H1 (cell line): ENCODE measurements at regions not wholly inside any gene's neighbourhood (a gene's known extent, or its start where the extent isn't known, plus 50 kb on each side); places are given as distances from the start of the nearest gene placed in this dataset.

Experiments
- CTCF ChIA-PET: fragments of 300-600 bp; sonication (Branson Sonifier 250); formaldehyde crosslinking; loops from one replicate; lab custom pipeline; 2021; ENCODE audit not compliant: partially characterized antibody; lab: Charles Lee
- POLR2A ChIA-PET: fragments of 300-600 bp; sonication (Branson Sonifier 250); formaldehyde crosslinking; loops from one replicate; lab custom pipeline; 2021; ENCODE audit warnings: inconsistent platforms; ENCODE audit not compliant: partially characterized antibody; lab: Charles Lee
- DNase-seq, 2 experiments: peaks; one replicate each; pipeline versions ENCODE4 v3.0.0 to v3.0.0-alpha.2; 2010 to 2022; ENCODE audit warnings: low spot score in 2 of 2, low read depth in 1 of 2, mixed read lengths in 1 of 2
- FAIRE-seq: peaks from 2 replicates; lab custom pipeline; 2011; peaks lifted over from hg19 to GRCh38; lab: Jason Lieb, UNC
- H2AFZ ChIP-seq: 2 replicates; pipeline ENCODE4 v1.8.1; 2012; ENCODE audit warnings: low read length, inconsistent platforms
- H2AK5ac ChIP-seq: 2 replicates; pipeline ENCODE4 v1.6.1; 2013; ENCODE audit warnings: low read depth, low read length
- H2BK120ac ChIP-seq: replicated peaks from 2 replicates; pipeline ENCODE3; 2013; ENCODE audit warnings: low read depth, low read length, inconsistent platforms
- H2BK12ac ChIP-seq: 2 replicates; pipeline ENCODE4 v1.6.1; 2013; ENCODE audit warnings: low read depth, low read length
- H2BK15ac ChIP-seq: 2 replicates; pipeline ENCODE4 v1.6.1; 2013; ENCODE audit warnings: low read length
- H2BK20ac ChIP-seq: 2 replicates; pipeline ENCODE4 v1.6.1; 2013; ENCODE audit warnings: low read length
- H2BK5ac ChIP-seq: 2 replicates; pipeline ENCODE4 v1.6.1; 2013; ENCODE audit warnings: low read depth, low read length
- H3K14ac ChIP-seq: 2 replicates; pipeline ENCODE4 v1.6.1; 2013; ENCODE audit warnings: inconsistent platforms; ENCODE audit not compliant: insufficient read length
- H3K18ac ChIP-seq: 2 replicates; pipeline ENCODE4 v1.6.1; 2013; ENCODE audit warnings: low read length; ENCODE audit errors: extremely low read depth
- H3K23ac ChIP-seq: 2 replicates; pipeline ENCODE4 v1.6.1; 2013; ENCODE audit warnings: inconsistent platforms; ENCODE audit not compliant: insufficient read length
- H3K23me2 ChIP-seq: 2 replicates; pipeline ENCODE4 v1.6.1; 2013; ENCODE audit warnings: low read depth, low read length
- H3K27ac ChIP-seq: 2 replicates; pipeline ENCODE4 v1.6.1; 2011; ENCODE audit warnings: low read depth, low read length, inconsistent platforms
- H3K27me3 ChIP-seq, 4 experiments: replicated peaks in 1 of 4; 1 replicate in 1 of 4; 2 replicates in 3 of 4; pipeline versions ENCODE4 v1.6.1 to v1.8.1; 2011 to 2013; ENCODE audit warnings: low read length in 3 of 4, mild to moderate bottlenecking in 3 of 4, inconsistent platforms in 2 of 4, mixed read lengths in 2 of 4, moderate library complexity in 1 of 4; ENCODE audit not compliant: control insufficient read depth in 3 of 4, insufficient read depth in 3 of 4; ENCODE audit errors: extremely low read depth in 1 of 4
- H3K36me3 ChIP-seq, 4 experiments: 2 replicates each; pipeline versions ENCODE4 v1.6.1 to v1.8.1; 2011 to 2013; ENCODE audit warnings: mild to moderate bottlenecking in 4 of 4, low read length in 3 of 4, moderate library complexity in 2 of 4, control low read depth in 1 of 4, inconsistent platforms in 1 of 4; ENCODE audit not compliant: insufficient read depth in 4 of 4, control insufficient read depth in 2 of 4
- H3K4ac ChIP-seq: replicated peaks from 2 replicates; pipeline ENCODE3; 2013; ENCODE audit warnings: low read length, low read depth, mixed read lengths, inconsistent platforms; ENCODE audit not compliant: insufficient read length
- H3K4me1 ChIP-seq, 4 experiments: replicated peaks in 1 of 4; 1 replicate in 1 of 4; 2 replicates in 3 of 4; pipeline versions ENCODE4 v1.6.1 to v1.8.1; 2011 to 2013; ENCODE audit warnings: low read length in 3 of 4, inconsistent platforms in 2 of 4, mixed read lengths in 1 of 4; ENCODE audit not compliant: insufficient read depth in 4 of 4, control insufficient read depth in 3 of 4
- H3K4me2 ChIP-seq, 2 experiments: 2 replicates each; pipeline versions ENCODE4 v1.6.1 to v1.8.1; 2011 to 2013; ENCODE audit warnings: low read depth in 2 of 2, low read length in 2 of 2, control low read depth in 1 of 2, inconsistent platforms in 1 of 2, mild to moderate bottlenecking in 1 of 2; ENCODE audit not compliant: insufficient read depth in 1 of 2
- H3K4me3 ChIP-seq, 4 experiments: fragments of 200-600, 300-600 bp in 1 of 4; sonication (generic), shearing (Covaris generic), sonication (Bioruptor Twin) in 1 of 4; 2 replicates each; pipeline versions ENCODE4 v1.5.1 to v1.8.1; 2011 to 2016; ENCODE audit warnings: low read length in 4 of 4, low read depth in 3 of 4, control low read depth in 2 of 4, inconsistent platforms in 2 of 4, mild to moderate bottlenecking in 2 of 4, mixed read lengths in 1 of 4, moderate library complexity in 1 of 4; ENCODE audit not compliant: insufficient read depth in 2 of 4; ENCODE audit errors: extremely low read depth in 1 of 4
- H3K56ac ChIP-seq: replicated peaks from 2 replicates; pipeline ENCODE3; 2013; ENCODE audit warnings: low read depth, mild to moderate bottlenecking, mixed read lengths, low read length, inconsistent platforms; ENCODE audit not compliant: insufficient read length
- H3K79me1 ChIP-seq: 2 replicates; pipeline ENCODE4 v1.6.1; 2013; ENCODE audit warnings: low read depth, low read length, control low read depth
- H3K79me2 ChIP-seq, 2 experiments: 2 replicates each; pipeline versions ENCODE4 v1.6.1 to v1.8.1; 2012 to 2013; ENCODE audit warnings: low read length in 2 of 2, mild to moderate bottlenecking in 2 of 2, inconsistent platforms in 1 of 2; ENCODE audit not compliant: insufficient read depth in 2 of 2, control insufficient read depth in 1 of 2
- H3K9ac ChIP-seq, 4 experiments: replicated peaks in 1 of 4; 1 replicate in 1 of 4; 2 replicates in 3 of 4; pipeline versions ENCODE4 v1.6.1 to v1.8.1; 2011 to 2013; ENCODE audit warnings: low read depth in 3 of 4, low read length in 3 of 4, control low read depth in 2 of 4, mild to moderate bottlenecking in 2 of 4, moderate library complexity in 2 of 4, inconsistent platforms in 1 of 4; ENCODE audit errors: extremely low read depth in 1 of 4
- H3K9me3 ChIP-seq, 2 experiments: 2 replicates each; pipeline versions ENCODE4 v1.6.1 to v1.8.1; 2012 to 2013; ENCODE audit warnings: mild to moderate bottlenecking in 2 of 2, moderate library complexity in 2 of 2, control low read depth in 1 of 2, inconsistent platforms in 1 of 2, low read depth in 1 of 2, low read length in 1 of 2, mixed read lengths in 1 of 2; ENCODE audit not compliant: insufficient read depth in 2 of 2
- H4K20me1 ChIP-seq, 2 experiments: replicated peaks in 1 of 2; 2 replicates each; pipeline versions ENCODE3 to v1.8.1; 2011 to 2013; ENCODE audit warnings: inconsistent platforms in 2 of 2, low read length in 2 of 2, mild to moderate bottlenecking in 1 of 2; ENCODE audit not compliant: insufficient read depth in 2 of 2, control insufficient read depth in 1 of 2
- H4K5ac ChIP-seq: 2 replicates; pipeline ENCODE4 v1.6.1; 2013; ENCODE audit warnings: low read length, low read depth, mixed read lengths, inconsistent platforms; ENCODE audit not compliant: insufficient read length
- H4K8ac ChIP-seq: 2 replicates; pipeline ENCODE4 v1.8.0; 2013; ENCODE audit warnings: mild to moderate bottlenecking, moderate library complexity, low read length, inconsistent platforms; ENCODE audit not compliant: insufficient read depth; ENCODE audit errors: extremely low read depth
- H4K91ac ChIP-seq: replicated peaks from 2 replicates; pipeline ENCODE3; 2013; ENCODE audit warnings: low read length, mixed read lengths, inconsistent platforms; ENCODE audit not compliant: insufficient read length
- EZH2 ChIP-seq: fragments of 200-600 bp; sonication (generic); IDR thresholded peaks from 2 replicates; pipeline ENCODE4 v1.7.1; 2012; ENCODE audit warnings: low read depth, mild to moderate bottlenecking, moderate library complexity, low read length, inconsistent platforms; ENCODE audit not compliant: severe bottlenecking
- TEAD4 ChIP-seq: IDR thresholded peaks from 2 replicates; pipeline ENCODE4 v1.6.1; 2012; ENCODE audit warnings: low read depth, low read length, inconsistent platforms, mixed read lengths
- YY1 ChIP-seq: IDR thresholded peaks from 2 replicates; pipeline ENCODE4 v1.6.1; 2011; ENCODE audit warnings: low read depth, mild to moderate bottlenecking, low read length

GRCh38 chr2:151118269-151118668 lies 143.4 kb downstream of the RBM43 start:
- FAIRE-seq: no peak
- H2AFZ ChIP-seq: no peak overlapping the region
- H4K91ac ChIP-seq: no peak overlapping the region
- no peaks in the 10 kb centered on the region for H3K79me2 ChIP-seq
- no peaks in the 10 kb centered on the region for H3K23me2 ChIP-seq
- H3K27ac ChIP-seq: no peak overlapping the region
- H2BK5ac ChIP-seq: no peak overlapping the region
- no peaks in the 10 kb centered on the region for H4K20me1 ChIP-seq
- no peaks in the 10 kb centered on the region for H3K79me1 ChIP-seq
- no peak overlapping the region for H3K23ac ChIP-seq
- no peak overlapping the region for H3K14ac ChIP-seq
- no peak overlapping the region for H3K4me3 ChIP-seq
- H4K5ac ChIP-seq: no peak overlapping the region
- H2BK12ac ChIP-seq: no peak overlapping the region
- H3K36me3 ChIP-seq: peaks cover 0 to 5% (median 1%) of the 10 kb centered on the region in 4 experiments; a peak in 2 of 8 replicates
- no peak overlapping the region for H3K18ac ChIP-seq
- H3K56ac ChIP-seq: no peak overlapping the region
- H2BK120ac ChIP-seq: no peak overlapping the region
- H4K8ac ChIP-seq: no peak overlapping the region
- H3K27me3 ChIP-seq: no peaks in the 10 kb centered on the region
- H2BK20ac ChIP-seq: no peak overlapping the region
- CTCF ChIA-PET: interaction anchor here (0.9 kb wide), 1 partner anchor 126 kb away, joined by 4 read pairs; no protein-coding TSS in a partner anchor
- H3K4me1 ChIP-seq: no peaks in the 10 kb centered on the region; a peak in 1 of 7 replicates
- no peak overlapping the region for H2BK15ac ChIP-seq
- no peak for TF ChIP-seq TEAD4
- TF ChIP-seq YY1: no peak
- no peak for TF ChIP-seq EZH2
- TF ChIP-seq, all 59 proteins: peak for 0
- Histone ChIP-seq H3K4ac (no peak overlapping the region), H3K4me2 (no peak overlapping the region), H3K9me3 (peaks cover 12 to 15% of the 10 kb centered on the region in 2 experiments; a peak in 3 of 4 replicates), H3K9ac (no peak overlapping the region), H2AK5ac (no peak overlapping the region)
- DNase-seq: no peak
- POLR2A ChIA-PET: no interaction called here
